Neural progenitor cell (in vitro differentiated cells): ENCODE measurements at regions not wholly inside any gene's neighbourhood (a gene's known extent, or its start where the extent isn't known, plus 50 kb on each side); places are given as distances from the start of the nearest gene placed in this dataset.

Experiments used
- EZH2 ChIP-seq: fragments of 200-600 bp; sonication (generic); IDR thresholded peaks from 2 replicates; pipeline ENCODE4 v1.6.1; 2017; ENCODE audit warnings: antibody characterized with exemption, mild to moderate bottlenecking, moderate library complexity
- EZH2phosphoT487 ChIP-seq: fragments of 200-600 bp; sonication (generic); IDR thresholded peaks from 2 replicates; pipeline ENCODE4 v1.6.1; 2017; ENCODE audit warnings: antibody characterized with exemption
- TF ChIP-seq, protein P1 (sequence below): fragments of 200-600 bp; sonication (generic); IDR thresholded peaks from 2 replicates; pipeline ENCODE4 v1.5.1; 2017; ENCODE audit warnings: antibody characterized with exemption, mild to moderate bottlenecking

DNA sequence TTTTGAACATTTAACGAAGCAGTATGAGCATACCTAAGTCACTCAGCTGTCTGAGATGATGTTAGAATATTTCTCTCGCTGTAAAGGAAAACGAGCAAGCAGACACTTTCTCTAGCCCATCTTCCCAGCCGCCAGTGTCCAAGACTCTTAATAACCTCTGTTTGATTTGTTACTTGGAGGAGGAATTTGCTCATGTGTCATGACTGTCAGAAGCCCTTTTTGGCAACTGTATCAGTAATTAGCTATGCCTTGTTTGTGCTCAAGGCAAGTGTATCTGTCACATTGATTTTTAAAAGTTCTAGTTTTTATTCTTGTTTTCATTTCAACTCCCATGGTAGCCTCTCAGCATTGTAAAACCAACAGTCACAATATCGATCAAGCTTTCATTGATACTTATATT is 828.4 kb upstream of the SLC10A2 start:
- TF ChIP-seq, protein P1, sequence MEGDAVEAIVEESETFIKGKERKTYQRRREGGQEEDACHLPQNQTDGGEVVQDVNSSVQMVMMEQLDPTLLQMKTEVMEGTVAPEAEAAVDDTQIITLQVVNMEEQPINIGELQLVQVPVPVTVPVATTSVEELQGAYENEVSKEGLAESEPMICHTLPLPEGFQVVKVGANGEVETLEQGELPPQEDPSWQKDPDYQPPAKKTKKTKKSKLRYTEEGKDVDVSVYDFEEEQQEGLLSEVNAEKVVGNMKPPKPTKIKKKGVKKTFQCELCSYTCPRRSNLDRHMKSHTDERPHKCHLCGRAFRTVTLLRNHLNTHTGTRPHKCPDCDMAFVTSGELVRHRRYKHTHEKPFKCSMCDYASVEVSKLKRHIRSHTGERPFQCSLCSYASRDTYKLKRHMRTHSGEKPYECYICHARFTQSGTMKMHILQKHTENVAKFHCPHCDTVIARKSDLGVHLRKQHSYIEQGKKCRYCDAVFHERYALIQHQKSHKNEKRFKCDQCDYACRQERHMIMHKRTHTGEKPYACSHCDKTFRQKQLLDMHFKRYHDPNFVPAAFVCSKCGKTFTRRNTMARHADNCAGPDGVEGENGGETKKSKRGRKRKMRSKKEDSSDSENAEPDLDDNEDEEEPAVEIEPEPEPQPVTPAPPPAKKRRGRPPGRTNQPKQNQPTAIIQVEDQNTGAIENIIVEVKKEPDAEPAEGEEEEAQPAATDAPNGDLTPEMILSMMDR: no peak
- no peak for TF ChIP-seq EZH2
- no peak for TF ChIP-seq EZH2phosphoT487
